ENCODE measurements at regions not wholly inside any gene's neighbourhood (a gene's known extent, or its start where the extent isn't known, plus 50 kb on each side); places are given as distances from the start of the nearest gene placed in this dataset.

DNA sequence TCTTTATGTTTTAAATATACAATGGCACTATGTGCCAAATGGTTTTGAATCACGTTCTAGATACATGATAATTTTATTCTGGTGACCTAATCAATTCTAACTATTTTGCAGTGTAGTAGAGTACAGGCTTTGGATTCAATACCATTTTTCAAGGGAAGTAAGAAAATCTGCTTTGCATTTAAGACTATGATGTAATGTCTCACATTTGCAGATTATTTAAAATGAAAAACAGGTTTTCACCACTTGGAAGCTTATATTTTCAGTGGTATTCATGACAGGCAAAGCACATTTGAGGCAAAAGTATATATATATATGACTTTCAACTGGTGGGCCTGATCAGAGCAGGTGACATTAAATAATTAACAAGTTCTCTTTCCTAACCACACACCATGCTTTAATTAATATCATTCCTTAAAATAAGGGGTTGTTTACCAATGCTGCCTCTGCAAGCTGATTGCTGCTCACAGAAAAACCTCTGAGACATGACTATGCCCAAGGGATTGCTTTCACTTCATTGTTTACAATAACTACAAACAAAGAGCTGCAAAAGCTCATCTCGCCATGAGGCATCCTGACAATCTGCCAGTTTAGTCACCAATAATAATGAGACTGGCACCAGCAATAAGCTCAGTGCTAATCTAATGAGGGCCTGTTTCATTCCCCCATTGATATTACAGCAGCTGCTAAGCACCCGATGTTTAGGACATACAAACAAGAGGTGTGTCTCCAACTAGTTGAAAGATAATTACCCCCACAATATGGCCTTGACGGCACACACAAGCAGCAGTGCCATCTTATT is 1176.0 kb upstream of the GJE1 start:
- DNase-seq (ENCODE audit: low read depth), result no peak
- TF ChIP-seq POLR2A (IDR thresholded peaks at IDR 0.05; ENCODE audit: extremely low read depth, insufficient read length), result no peak
- TF ChIP-seq MYC (IDR thresholded peaks at IDR 0.05; ENCODE audit: low read depth, low read length), result no peak
- TF ChIP-seq, protein P1, sequence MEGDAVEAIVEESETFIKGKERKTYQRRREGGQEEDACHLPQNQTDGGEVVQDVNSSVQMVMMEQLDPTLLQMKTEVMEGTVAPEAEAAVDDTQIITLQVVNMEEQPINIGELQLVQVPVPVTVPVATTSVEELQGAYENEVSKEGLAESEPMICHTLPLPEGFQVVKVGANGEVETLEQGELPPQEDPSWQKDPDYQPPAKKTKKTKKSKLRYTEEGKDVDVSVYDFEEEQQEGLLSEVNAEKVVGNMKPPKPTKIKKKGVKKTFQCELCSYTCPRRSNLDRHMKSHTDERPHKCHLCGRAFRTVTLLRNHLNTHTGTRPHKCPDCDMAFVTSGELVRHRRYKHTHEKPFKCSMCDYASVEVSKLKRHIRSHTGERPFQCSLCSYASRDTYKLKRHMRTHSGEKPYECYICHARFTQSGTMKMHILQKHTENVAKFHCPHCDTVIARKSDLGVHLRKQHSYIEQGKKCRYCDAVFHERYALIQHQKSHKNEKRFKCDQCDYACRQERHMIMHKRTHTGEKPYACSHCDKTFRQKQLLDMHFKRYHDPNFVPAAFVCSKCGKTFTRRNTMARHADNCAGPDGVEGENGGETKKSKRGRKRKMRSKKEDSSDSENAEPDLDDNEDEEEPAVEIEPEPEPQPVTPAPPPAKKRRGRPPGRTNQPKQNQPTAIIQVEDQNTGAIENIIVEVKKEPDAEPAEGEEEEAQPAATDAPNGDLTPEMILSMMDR (IDR thresholded peaks at IDR 0.05; ENCODE audit: low read depth, low read length), result no peak
- TF ChIP-seq, protein P2, sequence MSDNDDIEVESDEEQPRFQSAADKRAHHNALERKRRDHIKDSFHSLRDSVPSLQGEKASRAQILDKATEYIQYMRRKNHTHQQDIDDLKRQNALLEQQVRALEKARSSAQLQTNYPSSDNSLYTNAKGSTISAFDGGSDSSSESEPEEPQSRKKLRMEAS (IDR thresholded peaks at IDR 0.05; ENCODE audit: low read depth, low read length), result no peak
- H3K4me3 ChIP-seq (ENCODE audit: low read depth, low read length), result no peak overlapping the region

DNA sequence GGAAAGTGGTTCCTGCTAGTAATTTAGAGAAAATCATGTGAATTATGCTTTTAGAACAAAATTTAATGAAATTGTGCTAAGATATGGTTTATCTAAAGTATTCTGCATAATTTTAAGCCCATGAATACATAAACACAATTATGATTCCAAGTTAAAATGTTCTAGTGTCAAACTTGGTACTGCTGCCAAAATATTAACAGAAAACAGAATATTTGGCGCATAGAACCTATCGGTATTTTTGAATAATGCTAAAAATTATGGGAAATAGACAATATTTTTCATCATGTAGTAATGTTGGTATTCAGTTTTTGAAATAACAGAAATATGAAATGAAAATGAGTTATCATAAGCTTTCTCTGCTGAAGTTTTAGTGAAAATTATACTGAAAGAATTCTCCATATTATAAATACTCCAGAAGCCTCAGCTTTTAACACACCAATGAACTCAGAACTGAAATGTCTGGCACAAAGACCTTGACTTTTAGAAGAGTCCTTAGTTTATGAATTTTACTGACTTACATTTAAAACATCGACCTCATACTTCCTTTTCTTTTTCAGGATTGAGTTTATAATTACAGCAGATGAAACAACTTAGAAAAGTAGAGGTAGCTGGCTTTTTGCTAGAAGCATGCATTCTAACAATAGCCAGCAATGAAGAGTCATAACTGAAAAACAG is 1192.3 kb upstream of the GJE1 start:
- H3K4me3 ChIP-seq (ENCODE audit: low read depth, low read length), result no peak overlapping the region
- TF ChIP-seq, protein P1 (IDR thresholded peaks at IDR 0.05; ENCODE audit: low read depth, low read length), result no peak
- TF ChIP-seq, protein P2 (IDR thresholded peaks at IDR 0.05; ENCODE audit: low read depth, low read length), result no peak
- TF ChIP-seq POLR2A (IDR thresholded peaks at IDR 0.05; ENCODE audit: extremely low read depth, insufficient read length) (no peak), MYC (IDR thresholded peaks at IDR 0.05; ENCODE audit: low read depth, low read length) (no peak)
- no peak for DNase-seq (ENCODE audit: low read depth)

DNA sequence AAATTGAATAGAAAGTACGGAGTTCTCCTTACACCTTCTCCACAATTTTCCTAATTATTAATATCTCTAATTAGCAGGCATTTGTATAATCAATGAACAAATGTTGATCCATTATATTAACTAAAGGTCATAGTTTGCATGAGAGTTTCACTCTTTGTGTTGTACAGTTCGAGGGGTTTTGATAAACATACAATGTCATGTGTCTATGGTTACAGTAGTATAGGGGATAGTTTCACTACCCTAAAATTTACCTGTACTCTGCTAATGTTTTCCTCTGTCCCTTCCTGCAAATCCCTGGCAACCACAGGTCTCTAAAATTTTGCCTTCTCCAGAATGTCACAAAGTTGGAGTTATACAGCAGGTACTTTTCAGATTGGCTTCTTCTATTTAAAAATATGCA is 1199.8 kb upstream of the GJE1 start:
- DNase-seq (ENCODE audit: low read depth), result no peak
- no peak overlapping the region for H3K4me3 ChIP-seq (ENCODE audit: low read depth, low read length)
- TF ChIP-seq MYC (IDR thresholded peaks at IDR 0.05; ENCODE audit: low read depth, low read length) (no peak), POLR2A (IDR thresholded peaks at IDR 0.05; ENCODE audit: extremely low read depth, insufficient read length) (no peak)
- TF ChIP-seq, protein P2 (IDR thresholded peaks at IDR 0.05; ENCODE audit: low read depth, low read length), result no peak
- TF ChIP-seq, protein P1 (IDR thresholded peaks at IDR 0.05; ENCODE audit: low read depth, low read length), result no peak

DNA sequence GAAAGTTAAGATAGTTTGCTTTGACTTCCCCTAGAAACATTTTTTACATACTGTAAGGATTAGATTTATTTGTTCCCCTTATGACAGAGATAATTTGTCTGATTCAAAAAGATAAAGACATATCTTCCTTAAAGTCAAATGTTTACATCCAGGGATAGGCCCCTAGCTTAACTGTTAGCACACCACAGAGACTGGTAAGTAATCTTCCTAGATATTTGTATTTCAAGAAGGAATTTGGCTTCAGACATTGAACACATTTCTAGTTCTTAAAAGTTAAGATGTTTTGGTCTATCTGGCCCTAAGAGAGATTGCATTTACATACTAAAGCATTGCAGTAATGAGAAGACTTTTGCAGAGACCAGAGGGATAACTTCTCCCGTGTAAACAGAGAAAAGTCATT is 1201.1 kb upstream of the GJE1 start:
- DNase-seq (ENCODE audit: low read depth), result no peak
- no peak overlapping the region for H3K4me3 ChIP-seq (ENCODE audit: low read depth, low read length)
- TF ChIP-seq MYC (IDR thresholded peaks at IDR 0.05; ENCODE audit: low read depth, low read length) (no peak), POLR2A (IDR thresholded peaks at IDR 0.05; ENCODE audit: extremely low read depth, insufficient read length) (no peak)
- TF ChIP-seq, protein P2 (IDR thresholded peaks at IDR 0.05; ENCODE audit: low read depth, low read length), result no peak
- TF ChIP-seq, protein P1 (IDR thresholded peaks at IDR 0.05; ENCODE audit: low read depth, low read length), result no peak

DNA sequence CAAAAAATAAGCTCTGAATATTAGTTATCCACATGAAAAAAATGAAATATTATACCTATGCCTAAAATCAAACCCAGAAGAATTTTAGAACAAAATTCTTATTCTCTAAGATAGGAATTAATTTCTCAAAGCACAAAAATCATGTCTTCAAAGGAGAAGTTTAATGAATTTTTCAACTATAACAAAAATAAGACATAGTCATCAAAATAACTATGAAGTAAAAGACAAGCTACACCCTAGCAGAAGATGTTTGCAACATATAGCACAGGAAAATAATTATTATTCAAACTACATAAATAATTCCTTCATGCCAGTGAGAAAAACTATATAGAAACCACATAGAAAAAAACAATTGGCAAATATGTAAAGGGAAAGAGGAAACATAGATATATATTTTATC is 1203.6 kb upstream of the GJE1 start:
- TF ChIP-seq, protein P2 (IDR thresholded peaks at IDR 0.05; ENCODE audit: low read depth, low read length), result no peak
- TF ChIP-seq, protein P1 (IDR thresholded peaks at IDR 0.05; ENCODE audit: low read depth, low read length), result no peak
- no peak overlapping the region for H3K4me3 ChIP-seq (ENCODE audit: low read depth, low read length)
- DNase-seq (ENCODE audit: low read depth), result no peak
